ENCODE measurements at regions not wholly inside any gene's neighbourhood (a gene's known extent, or its start where the extent isn't known, plus 50 kb on each side); places are given as distances from the start of the nearest gene placed in this dataset.
"Not testable (repeated sequence)": the region's sequence is repeated elsewhere in the genome, so short reads cannot be mapped to it uniquely, and the experiment has no call there.

- DNase-seq (ENCODE audit: low spot score) = no peak
- TF ChIP-seq CTCF (conservative IDR thresholded peaks at IDR 0.05; ENCODE audit: low read depth) = no peak
- no peak overlapping the region for H3K27ac ChIP-seq
- ChIA-PET CTCF (no interaction called here), POLR2A (ENCODE audit: low non-redundant PET) (no interaction called here)
Measured at GRCh38 chr2:234394450-234394849, 102.4 kb downstream of the ARL4C start.

- TF ChIP-seq CTCF (conservative IDR thresholded peaks at IDR 0.05; ENCODE audit: low read depth) = no peak
- no peak for DNase-seq (ENCODE audit: low spot score)
- ChIA-PET CTCF (no interaction called here), POLR2A (ENCODE audit: low non-redundant PET) (no interaction called here)
- no peak overlapping the region for H3K27ac ChIP-seq
Measured at GRCh38 chr2:234393354-234393753, 103.5 kb downstream of the ARL4C start.

GRCh38 chr2:234392041-234392615 is 104.8 kb downstream of the ARL4C start:
- DNase-seq (ENCODE audit: low spot score) = no peak
- H3K27ac ChIP-seq = no peak overlapping the region
- no peak for TF ChIP-seq CTCF (conservative IDR thresholded peaks at IDR 0.05; ENCODE audit: low read depth)
- ChIA-PET CTCF (no interaction called here), POLR2A (ENCODE audit: low non-redundant PET) (no interaction called here)

DNA sequence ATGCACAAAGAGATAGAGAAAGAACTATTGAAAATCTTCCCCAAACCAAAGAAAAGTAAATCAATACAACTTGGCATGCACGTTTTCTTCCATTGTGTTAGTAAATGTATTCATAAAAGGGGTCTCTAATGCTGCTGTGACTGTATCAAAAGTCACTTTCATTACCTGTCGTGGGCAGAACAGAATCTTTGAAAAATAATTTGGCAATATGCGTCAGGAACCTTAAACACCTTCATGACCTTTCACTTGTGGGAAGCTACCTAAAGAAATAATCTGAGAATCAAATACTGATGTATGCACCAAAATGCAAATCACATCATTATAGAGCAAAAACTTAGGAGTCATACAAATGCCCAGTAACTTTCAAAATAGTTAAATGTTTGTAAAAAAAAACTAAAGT is 105.3 kb downstream of the ARL4C start:
- ChIA-PET POLR2A (ENCODE audit: low non-redundant PET) (no interaction called here), CTCF (no interaction called here)
- TF ChIP-seq CTCF (conservative IDR thresholded peaks at IDR 0.05; ENCODE audit: low read depth) = no peak
- H3K27ac ChIP-seq = no peak overlapping the region
- DNase-seq (ENCODE audit: low spot score) = no peak

GRCh38 chr2:234389661-234390060 is 107.2 kb downstream of the ARL4C start:
- DNase-seq (ENCODE audit: low spot score); POLR2A ChIA-PET (ENCODE audit: low non-redundant PET): not testable (repeated sequence)

GRCh38 chr2:234388591-234388990 is 108.3 kb downstream of the ARL4C start:
- CTCF ChIA-PET = interaction anchor here (0.7 kb wide), 1 partner anchor 12 kb away, joined by 3 read pairs; no protein-coding TSS in a partner anchor
- POLR2A ChIA-PET (ENCODE audit: low non-redundant PET) = no interaction called here
- no peak for DNase-seq (ENCODE audit: low spot score)
- no peak for TF ChIP-seq CTCF (conservative IDR thresholded peaks at IDR 0.05; ENCODE audit: low read depth)
- no peak overlapping the region for H3K27ac ChIP-seq

More at GRCh38 chr2:234389661-234390060, 107.2 kb downstream of the ARL4C start:
- H3K27ac ChIP-seq, CTCF ChIA-PET: not testable (repeated sequence)

- no peak for DNase-seq (ENCODE audit: low spot score)
- no peak for TF ChIP-seq CTCF (conservative IDR thresholded peaks at IDR 0.05; ENCODE audit: low read depth)
- no peak overlapping the region for H3K27ac ChIP-seq
- CTCF ChIA-PET = no interaction called here
- POLR2A ChIA-PET (ENCODE audit: low non-redundant PET) = no interaction called here
Measured at GRCh38 chr2:234386971-234387370, 109.9 kb downstream of the ARL4C start.
